ENCODE measurements at regions not wholly inside any gene's neighbourhood (a gene's known extent, or its start where the extent isn't known, plus 50 kb on each side); places are given as distances from the start of the nearest gene placed in this dataset.

GRCh38 chr11:92396133-92396532 lies 171.5 kb downstream of the FAT3 start:
- H3K27ac ChIP-seq (ENCODE audit: extremely low read depth, low read depth, low read length), result no peak overlapping the region
- H3K27me3 ChIP-seq (ENCODE audit: control insufficient read depth in 2 of 2, insufficient read depth in 2 of 2, low read length in 2 of 2), result no peaks in the 10 kb centered on the region
- ChIA-PET CTCF (ENCODE audit: low intra/inter-chr PET ratio) (no interaction called here), POLR2A (no interaction called here)
- DNase-seq (ENCODE audit: extremely low read depth in 1 of 4, low spot score in 3 of 4), result no peak
- in situ Hi-C loops (cut with MboI) (no loop called here), intact Hi-C loops (cut with micrococcal nuclease) (no loop called here)
- H2AFZ ChIP-seq (ENCODE audit: low read depth, low read length), result no peak overlapping the region
- no peaks in the 10 kb centered on the region for H3K9me3 ChIP-seq (replicated peaks; ENCODE audit: control insufficient read depth, insufficient read depth, low read depth, low read length)
- BruUV-seq (replicated peaks), result no TSS peak
- H4K20me1 ChIP-seq (replicated peaks; ENCODE audit: control insufficient read depth, insufficient read depth, low read length), result no peaks in the 10 kb centered on the region
- FAIRE-seq, result no peak
- no peaks in the 10 kb centered on the region for H3K36me3 ChIP-seq (ENCODE audit: control insufficient read depth, insufficient read depth, low read length)
- H3K4me1 ChIP-seq (replicated peaks in 1 of 2; ENCODE audit: control insufficient read depth in 2 of 2, insufficient read depth in 2 of 2, low read length in 2 of 2), result no peaks in the 10 kb centered on the region
- no peak for ATAC-seq
- H3K9me1 ChIP-seq (ENCODE audit: control insufficient read depth, insufficient read depth, low read length), result no peaks in the 10 kb centered on the region
- 0% methylated on average over 1 of the region's 1 CpG for WGBS (ENCODE audit: insufficient coverage, low coverage, missing lambda C conversion rate)
- H3K4me2 ChIP-seq (ENCODE audit: insufficient read depth, low read length), result no peak overlapping the region
- H3K4me3 ChIP-seq, result no peak overlapping the region
- H3K9ac ChIP-seq (ENCODE audit: insufficient read depth in 1 of 2, low read depth in 2 of 2, low read length in 2 of 2), result no peak overlapping the region
- TF ChIP-seq TOE1 (IDR thresholded peaks at IDR 0.05; ENCODE audit: borderline replicate concordance), result no peak
- no peak for TF ChIP-seq TOE1 (CRISPR knock-in tag; IDR thresholded peaks at IDR 0.05; ENCODE audit: borderline replicate concordance, low read depth)
- TF ChIP-seq ZBTB11 (CRISPR knock-in tag; IDR thresholded peaks at IDR 0.05), result no peak
- no peak for TF ChIP-seq TRIM24 (IDR thresholded peaks at IDR 0.05)
- no peak for TF ChIP-seq HBP1 (CRISPR knock-in tag; IDR thresholded peaks at IDR 0.05)
- TF ChIP-seq IRF9 (tag; IDR thresholded peaks at IDR 0.05), result no peak
- TF ChIP-seq NFATC3 (IDR thresholded peaks at IDR 0.05), result no peak
- TF ChIP-seq ZNF217 (CRISPR knock-in tag; IDR thresholded peaks at IDR 0.05), result no peak
- no peak for TF ChIP-seq POLR2A (conservative IDR thresholded peaks at IDR 0.05)
- no peak for TF ChIP-seq SRSF9 (IDR thresholded peaks at IDR 0.05; ENCODE audit: borderline replicate concordance, low read depth, low read length)
- no peak for TF ChIP-seq RAD51 (IDR thresholded peaks at IDR 0.05; ENCODE audit: borderline replicate concordance, low read depth)
- TF ChIP-seq KLF13 (tag; IDR thresholded peaks at IDR 0.05; ENCODE audit: borderline replicate concordance, low read depth), result no peak
- no peaks in the 10 kb centered on the region for H3K79me2 ChIP-seq (ENCODE audit: control insufficient read depth, insufficient read depth, low read length)

Data from K562 (cell line).